HEK293 (cell line): ENCODE measurements at regions not wholly inside any gene's neighbourhood (a gene's known extent, or its start where the extent isn't known, plus 50 kb on each side); places are given as distances from the start of the nearest gene placed in this dataset.

Experiments
- CTCF ChIA-PET: fragments of 350-600 bp; formaldehyde crosslinking; extraction: SDS; loops from one replicate; lab custom pipeline; 2021; ENCODE audit warnings: antibody characterized with exemption; lab: Yijun Ruan, JAX
- POLR2A ChIA-PET: fragments of 300-600 bp; formaldehyde crosslinking; extraction: SDS; loops from one replicate; lab custom pipeline; 2020; ENCODE audit warnings: antibody characterized with exemption, inconsistent platforms; lab: Yijun Ruan, JAX
- H3K27ac ChIP-seq: fragments of 200-500 bp; sonication (Bioruptor generic); 2 replicates; pipeline ENCODE4 v1.5.1; 2014; ENCODE audit warnings: low read depth, low read length, control low read depth, inconsistent platforms; ENCODE audit errors: extremely low read depth
- H3K36me3 ChIP-seq, 2 experiments: fragments of 200-500 bp in 1 of 2; sonication (Bioruptor generic) in 1 of 2; 1 replicate in 1 of 2; 2 replicates in 1 of 2; pipeline ENCODE4 v1.5.1; 2014 to 2017; ENCODE audit warnings: inconsistent platforms in 2 of 2, low read length in 2 of 2; ENCODE audit not compliant: control insufficient read depth in 2 of 2, insufficient read depth in 1 of 2
- H3K4me1 ChIP-seq: fragments of 200-500 bp; sonication (Bioruptor generic); 2 replicates; pipeline ENCODE4 v1.5.1; 2014; ENCODE audit warnings: mild to moderate bottlenecking, low read length, inconsistent platforms; ENCODE audit not compliant: control insufficient read depth, insufficient read depth
- H3K4me3 ChIP-seq: 2 replicates; pipeline ENCODE4 v1.5.1; 2011; ENCODE audit warnings: low read depth, mild to moderate bottlenecking, control low read depth, low read length, moderate library complexity
- H3K9me3 ChIP-seq: fragments of 200-500 bp; sonication (Bioruptor generic); 2 replicates; pipeline ENCODE4 v1.5.1; 2014; ENCODE audit warnings: low read depth, low read length, inconsistent platforms; ENCODE audit not compliant: control insufficient read depth, insufficient read depth
- GLI4 ChIP-seq: fragments of 450-650 bp; formaldehyde crosslinking; IDR thresholded peaks from 2 replicates; pipeline ENCODE4 v1.5.1; 2016; ENCODE audit warnings: missing biosample characterization, missing genetic modification characterization
- GLIS1 ChIP-seq: fragments of 450-650 bp; formaldehyde crosslinking; IDR thresholded peaks from 2 replicates; pipeline ENCODE4 v1.5.1; 2016; ENCODE audit warnings: missing biosample characterization, missing genetic modification characterization
- GLIS2 ChIP-seq: fragments of 450-650 bp; formaldehyde crosslinking; IDR thresholded peaks from 2 replicates; pipeline ENCODE4 v1.5.1; 2016; ENCODE audit warnings: missing biosample characterization, missing genetic modification characterization
- KLF9 ChIP-seq: fragments of 450-650 bp; formaldehyde crosslinking; IDR thresholded peaks from 2 replicates; pipeline ENCODE4 v1.5.1; 2016; ENCODE audit warnings: missing biosample characterization, missing genetic modification characterization, low read depth
- OSR2 ChIP-seq: fragments of 450-650 bp; formaldehyde crosslinking; IDR thresholded peaks from 2 replicates; pipeline ENCODE4 v1.5.1; 2016; ENCODE audit warnings: missing biosample characterization, missing genetic modification characterization
- TRIM28 ChIP-seq: IDR thresholded peaks from 2 replicates; pipeline ENCODE4 v1.6.1; 2011; ENCODE audit warnings: low read length, control low read depth, borderline replicate concordance
- YY1 ChIP-seq: fragments of 450-650 bp; formaldehyde crosslinking; IDR thresholded peaks from 2 replicates; pipeline ENCODE4 v1.5.1; 2018; ENCODE audit warnings: missing biosample characterization, missing genetic modification characterization
- ZBTB17 ChIP-seq: fragments of 450-650 bp; formaldehyde crosslinking; IDR thresholded peaks from 2 replicates; pipeline ENCODE4 v1.5.1; 2016; ENCODE audit warnings: missing biosample characterization, missing genetic modification characterization
- ZFHX2 ChIP-seq: fragments of 450-650 bp; formaldehyde crosslinking; conservative IDR thresholded peaks from 2 replicates; pipeline ENCODE4 v1.5.1; 2016; ENCODE audit warnings: missing biosample characterization, missing genetic modification characterization
- ZNF132 ChIP-seq: fragments of 450-650 bp; formaldehyde crosslinking; IDR thresholded peaks from 2 replicates; pipeline ENCODE4 v1.5.1; 2017; ENCODE audit warnings: missing biosample characterization, missing genetic modification characterization, borderline replicate concordance
- ZNF19 ChIP-seq: fragments of 450-650 bp; formaldehyde crosslinking; IDR thresholded peaks from 2 replicates; pipeline ENCODE4; 2016; ENCODE audit warnings: missing biosample characterization, missing genetic modification characterization, low read depth
- ZNF214 ChIP-seq: fragments of 450-650 bp; formaldehyde crosslinking; IDR thresholded peaks from 2 replicates; pipeline ENCODE4 v1.5.1; 2017; ENCODE audit warnings: missing biosample characterization, mild to moderate bottlenecking, missing genetic modification characterization, borderline replicate concordance
- ZNF350 ChIP-seq: fragments of 450-650 bp; formaldehyde crosslinking; IDR thresholded peaks from 2 replicates; pipeline ENCODE4 v1.5.0; 2017; ENCODE audit warnings: missing biosample characterization, mild to moderate bottlenecking, missing genetic modification characterization
- ZNF521 ChIP-seq: fragments of 450-650 bp; formaldehyde crosslinking; IDR thresholded peaks from 2 replicates; pipeline ENCODE4 v1.5.1; 2017; ENCODE audit warnings: missing biosample characterization, mild to moderate bottlenecking, missing genetic modification characterization
- ZNF658 ChIP-seq: fragments of 450-650 bp; formaldehyde crosslinking; IDR thresholded peaks from 2 replicates; pipeline ENCODE4; 2016; ENCODE audit warnings: missing biosample characterization, missing genetic modification characterization
- ZNF830 ChIP-seq: fragments of 450-650 bp; IDR thresholded peaks from 2 replicates; pipeline ENCODE4 v1.5.0; 2018; ENCODE audit warnings: missing biosample characterization, missing genetic modification characterization, low read depth, mild to moderate bottlenecking, moderate library complexity
- TF ChIP-seq, protein P1 (sequence below): fragments of 450-650 bp; formaldehyde crosslinking; IDR thresholded peaks from 2 replicates; pipeline ENCODE4 v1.5.1; 2016; ENCODE audit warnings: missing biosample characterization, missing genetic modification characterization
- TF ChIP-seq, protein P2 (sequence below): sonication (generic); formaldehyde crosslinking; IDR thresholded peaks from 2 replicates; pipeline ENCODE4 v1.8.1; 2022; ENCODE audit warnings: mild to moderate bottlenecking, moderate library complexity, missing genetic modification reagents
- TF ChIP-seq, protein P3 (sequence below): fragments of 450-650 bp; formaldehyde crosslinking; IDR thresholded peaks from 2 replicates; pipeline ENCODE4 v1.5.1; 2016; ENCODE audit warnings: missing biosample characterization, missing genetic modification characterization, low read depth
- TF ChIP-seq, protein P4 (sequence below): fragments of 450-650 bp; formaldehyde crosslinking; IDR thresholded peaks from 2 replicates; pipeline ENCODE4 v1.5.1; 2017; ENCODE audit warnings: missing biosample characterization, missing genetic modification characterization
- TF ChIP-seq, protein P5 (sequence below): fragments of 450-650 bp; formaldehyde crosslinking; conservative IDR thresholded peaks from 2 replicates; pipeline ENCODE4 v1.5.1; 2016; ENCODE audit warnings: low read depth, missing biosample characterization, missing genetic modification characterization
- TF ChIP-seq, protein P6 (sequence below): fragments of 450-650 bp; formaldehyde crosslinking; IDR thresholded peaks from 2 replicates; pipeline ENCODE4 v1.5.1; 2016; ENCODE audit warnings: missing biosample characterization, missing genetic modification characterization

DNA sequence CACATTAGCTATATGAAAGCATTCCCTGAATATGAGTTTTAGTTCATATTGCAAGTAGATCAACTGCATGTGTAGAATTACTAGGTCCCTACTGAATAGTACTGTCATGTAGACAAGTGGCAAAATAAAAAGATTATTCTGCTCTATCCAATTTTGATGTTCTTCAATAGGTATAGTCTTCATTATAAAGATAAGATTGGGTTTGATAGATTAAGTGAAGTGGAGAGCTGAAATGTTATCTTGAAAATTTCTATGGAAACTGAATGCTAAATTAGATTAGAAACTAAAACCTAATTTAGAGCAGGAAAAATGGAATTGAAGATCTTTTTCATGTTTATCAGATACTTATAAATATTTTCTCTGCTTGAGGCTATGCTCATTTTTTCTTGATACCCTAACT is 1610.0 kb downstream of the BRINP3 start:
- no peaks in the 10 kb centered on the region for H3K9me3 ChIP-seq
- no peak overlapping the region for H3K4me3 ChIP-seq
- TF ChIP-seq GLI4 = no peak
- no peak for TF ChIP-seq ZNF830 (tag by site-specific recombination)
- no peak for TF ChIP-seq ZNF19 (tag by site-specific recombination)
- TF ChIP-seq KLF9 (tag by site-specific recombination) = no peak
- TF ChIP-seq, protein P1, sequence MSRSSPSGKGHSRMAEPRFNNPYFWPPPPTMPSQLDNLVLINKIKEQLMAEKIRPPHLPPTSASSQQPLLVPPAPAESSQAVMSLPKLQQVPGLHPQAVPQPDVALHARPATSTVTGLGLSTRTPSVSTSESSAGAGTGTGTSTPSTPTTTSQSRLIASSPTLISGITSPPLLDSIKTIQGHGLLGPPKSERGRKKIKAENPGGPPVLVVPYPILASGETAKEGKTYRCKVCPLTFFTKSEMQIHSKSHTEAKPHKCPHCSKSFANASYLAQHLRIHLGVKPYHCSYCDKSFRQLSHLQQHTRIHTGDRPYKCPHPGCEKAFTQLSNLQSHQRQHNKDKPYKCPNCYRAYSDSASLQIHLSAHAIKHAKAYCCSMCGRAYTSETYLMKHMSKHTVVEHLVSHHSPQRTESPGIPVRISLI = no peak
- TF ChIP-seq ZNF132 (tag by site-specific recombination) = no peak
- TF ChIP-seq YY1 (tag by site-specific recombination) = no peak
- TF ChIP-seq, protein P2, sequence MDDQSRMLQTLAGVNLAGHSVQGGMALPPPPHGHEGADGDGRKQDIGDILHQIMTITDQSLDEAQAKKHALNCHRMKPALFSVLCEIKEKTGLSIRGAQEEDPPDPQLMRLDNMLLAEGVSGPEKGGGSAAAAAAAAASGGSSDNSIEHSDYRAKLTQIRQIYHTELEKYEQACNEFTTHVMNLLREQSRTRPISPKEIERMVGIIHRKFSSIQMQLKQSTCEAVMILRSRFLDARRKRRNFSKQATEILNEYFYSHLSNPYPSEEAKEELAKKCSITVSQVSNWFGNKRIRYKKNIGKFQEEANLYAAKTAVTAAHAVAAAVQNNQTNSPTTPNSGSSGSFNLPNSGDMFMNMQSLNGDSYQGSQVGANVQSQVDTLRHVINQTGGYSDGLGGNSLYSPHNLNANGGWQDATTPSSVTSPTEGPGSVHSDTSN (CRISPR knock-in tag) = no peak
- TF ChIP-seq GLIS2 (tag by site-specific recombination) = no peak
- no peak for TF ChIP-seq ZFHX2 (tag by site-specific recombination)
- TF ChIP-seq GLIS1 (tag by site-specific recombination) = no peak
- TF ChIP-seq ZNF350 (tag by site-specific recombination) = no peak
- no peak overlapping the region for H3K27ac ChIP-seq
- ChIA-PET CTCF (no interaction called here), POLR2A (no interaction called here)
- no peaks in the 10 kb centered on the region for H3K4me1 ChIP-seq
- no peaks in the 10 kb centered on the region for H3K36me3 ChIP-seq

DNA sequence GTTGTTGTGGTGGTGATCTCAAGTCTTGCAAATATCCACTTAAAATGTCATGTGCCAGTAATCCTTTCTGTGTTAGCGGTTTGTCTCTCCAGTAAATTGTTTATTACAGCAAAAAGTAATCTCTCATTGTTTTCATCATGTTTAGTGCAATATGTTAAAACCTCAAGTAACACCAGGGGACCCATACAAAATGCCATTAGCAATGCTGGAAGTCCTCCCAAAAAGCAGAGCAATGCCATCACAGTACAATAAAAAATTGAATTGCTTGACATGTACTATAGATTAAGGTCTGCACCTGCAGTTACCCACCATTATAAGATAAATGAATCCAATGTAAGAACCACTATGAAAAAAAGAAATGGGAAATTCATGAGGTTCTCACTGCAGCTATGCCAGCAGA is 1606.5 kb downstream of the BRINP3 start:
- Histone ChIP-seq H3K4me1 (no peaks in the 10 kb centered on the region), H3K27ac (no peak overlapping the region), H3K4me3 (no peak overlapping the region), H3K9me3 (no peaks in the 10 kb centered on the region), H3K36me3 (no peaks in the 10 kb centered on the region)
- ChIA-PET POLR2A (no interaction called here), CTCF (no interaction called here)
- TF ChIP-seq, protein P3, sequence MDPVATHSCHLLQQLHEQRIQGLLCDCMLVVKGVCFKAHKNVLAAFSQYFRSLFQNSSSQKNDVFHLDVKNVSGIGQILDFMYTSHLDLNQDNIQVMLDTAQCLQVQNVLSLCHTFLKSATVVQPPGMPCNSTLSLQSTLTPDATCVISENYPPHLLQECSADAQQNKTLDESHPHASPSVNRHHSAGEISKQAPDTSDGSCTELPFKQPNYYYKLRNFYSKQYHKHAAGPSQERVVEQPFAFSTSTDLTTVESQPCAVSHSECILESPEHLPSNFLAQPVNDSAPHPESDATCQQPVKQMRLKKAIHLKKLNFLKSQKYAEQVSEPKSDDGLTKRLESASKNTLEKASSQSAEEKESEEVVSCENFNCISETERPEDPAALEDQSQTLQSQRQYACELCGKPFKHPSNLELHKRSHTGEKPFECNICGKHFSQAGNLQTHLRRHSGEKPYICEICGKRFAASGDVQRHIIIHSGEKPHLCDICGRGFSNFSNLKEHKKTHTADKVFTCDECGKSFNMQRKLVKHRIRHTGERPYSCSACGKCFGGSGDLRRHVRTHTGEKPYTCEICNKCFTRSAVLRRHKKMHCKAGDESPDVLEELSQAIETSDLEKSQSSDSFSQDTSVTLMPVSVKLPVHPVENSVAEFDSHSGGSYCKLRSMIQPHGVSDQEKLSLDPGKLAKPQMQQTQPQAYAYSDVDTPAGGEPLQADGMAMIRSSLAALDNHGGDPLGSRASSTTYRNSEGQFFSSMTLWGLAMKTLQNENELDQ (tag by site-specific recombination) = no peak
- no peak for TF ChIP-seq TRIM28
- TF ChIP-seq, protein P4, sequence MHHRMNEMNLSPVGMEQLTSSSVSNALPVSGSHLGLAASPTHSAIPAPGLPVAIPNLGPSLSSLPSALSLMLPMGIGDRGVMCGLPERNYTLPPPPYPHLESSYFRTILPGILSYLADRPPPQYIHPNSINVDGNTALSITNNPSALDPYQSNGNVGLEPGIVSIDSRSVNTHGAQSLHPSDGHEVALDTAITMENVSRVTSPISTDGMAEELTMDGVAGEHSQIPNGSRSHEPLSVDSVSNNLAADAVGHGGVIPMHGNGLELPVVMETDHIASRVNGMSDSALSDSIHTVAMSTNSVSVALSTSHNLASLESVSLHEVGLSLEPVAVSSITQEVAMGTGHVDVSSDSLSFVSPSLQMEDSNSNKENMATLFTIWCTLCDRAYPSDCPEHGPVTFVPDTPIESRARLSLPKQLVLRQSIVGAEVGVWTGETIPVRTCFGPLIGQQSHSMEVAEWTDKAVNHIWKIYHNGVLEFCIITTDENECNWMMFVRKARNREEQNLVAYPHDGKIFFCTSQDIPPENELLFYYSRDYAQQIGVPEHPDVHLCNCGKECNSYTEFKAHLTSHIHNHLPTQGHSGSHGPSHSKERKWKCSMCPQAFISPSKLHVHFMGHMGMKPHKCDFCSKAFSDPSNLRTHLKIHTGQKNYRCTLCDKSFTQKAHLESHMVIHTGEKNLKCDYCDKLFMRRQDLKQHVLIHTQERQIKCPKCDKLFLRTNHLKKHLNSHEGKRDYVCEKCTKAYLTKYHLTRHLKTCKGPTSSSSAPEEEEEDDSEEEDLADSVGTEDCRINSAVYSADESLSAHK (tag by site-specific recombination) = no peak
- TF ChIP-seq ZNF521 (tag by site-specific recombination) = no peak
- TF ChIP-seq, protein P5, sequence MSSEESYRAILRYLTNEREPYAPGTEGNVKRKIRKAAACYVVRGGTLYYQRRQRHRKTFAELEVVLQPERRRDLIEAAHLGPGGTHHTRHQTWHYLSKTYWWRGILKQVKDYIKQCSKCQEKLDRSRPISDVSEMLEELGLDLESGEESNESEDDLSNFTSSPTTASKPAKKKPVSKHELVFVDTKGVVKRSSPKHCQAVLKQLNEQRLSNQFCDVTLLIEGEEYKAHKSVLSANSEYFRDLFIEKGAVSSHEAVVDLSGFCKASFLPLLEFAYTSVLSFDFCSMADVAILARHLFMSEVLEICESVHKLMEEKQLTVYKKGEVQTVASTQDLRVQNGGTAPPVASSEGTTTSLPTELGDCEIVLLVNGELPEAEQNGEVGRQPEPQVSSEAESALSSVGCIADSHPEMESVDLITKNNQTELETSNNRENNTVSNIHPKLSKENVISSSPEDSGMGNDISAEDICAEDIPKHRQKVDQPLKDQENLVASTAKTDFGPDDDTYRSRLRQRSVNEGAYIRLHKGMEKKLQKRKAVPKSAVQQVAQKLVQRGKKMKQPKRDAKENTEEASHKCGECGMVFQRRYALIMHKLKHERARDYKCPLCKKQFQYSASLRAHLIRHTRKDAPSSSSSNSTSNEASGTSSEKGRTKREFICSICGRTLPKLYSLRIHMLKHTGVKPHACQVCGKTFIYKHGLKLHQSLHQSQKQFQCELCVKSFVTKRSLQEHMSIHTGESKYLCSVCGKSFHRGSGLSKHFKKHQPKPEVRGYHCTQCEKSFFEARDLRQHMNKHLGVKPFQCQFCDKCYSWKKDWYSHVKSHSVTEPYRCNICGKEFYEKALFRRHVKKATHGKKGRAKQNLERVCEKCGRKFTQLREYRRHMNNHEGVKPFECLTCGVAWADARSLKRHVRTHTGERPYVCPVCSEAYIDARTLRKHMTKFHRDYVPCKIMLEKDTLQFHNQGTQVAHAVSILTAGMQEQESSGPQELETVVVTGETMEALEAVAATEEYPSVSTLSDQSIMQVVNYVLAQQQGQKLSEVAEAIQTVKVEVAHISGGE (tag by site-specific recombination) = no peak
- TF ChIP-seq ZNF214 (tag by site-specific recombination) = no peak
- TF ChIP-seq, protein P6, sequence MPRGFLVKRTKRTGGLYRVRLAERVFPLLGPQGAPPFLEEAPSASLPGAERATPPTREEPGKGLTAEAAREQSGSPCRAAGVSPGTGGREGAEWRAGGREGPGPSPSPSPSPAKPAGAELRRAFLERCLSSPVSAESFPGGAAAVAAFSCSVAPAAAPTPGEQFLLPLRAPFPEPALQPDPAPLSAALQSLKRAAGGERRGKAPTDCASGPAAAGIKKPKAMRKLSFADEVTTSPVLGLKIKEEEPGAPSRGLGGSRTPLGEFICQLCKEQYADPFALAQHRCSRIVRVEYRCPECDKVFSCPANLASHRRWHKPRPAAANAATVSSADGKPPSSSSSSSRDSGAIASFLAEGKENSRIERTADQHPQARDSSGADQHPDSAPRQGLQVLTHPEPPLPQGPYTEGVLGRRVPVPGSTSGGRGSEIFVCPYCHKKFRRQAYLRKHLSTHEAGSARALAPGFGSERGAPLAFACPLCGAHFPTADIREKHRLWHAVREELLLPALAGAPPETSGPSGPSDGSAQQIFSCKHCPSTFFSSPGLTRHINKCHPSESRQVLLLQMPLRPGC (tag by site-specific recombination) = no peak
- TF ChIP-seq ZNF658 (tag by site-specific recombination) = no peak
- no peak for TF ChIP-seq OSR2 (tag by site-specific recombination)
- no peak for TF ChIP-seq GLIS2 (tag by site-specific recombination)
- TF ChIP-seq, protein P1 = no peak
- no peak for TF ChIP-seq ZBTB17 (tag by site-specific recombination)
